Hepatocyte (in vitro differentiated cells): ENCODE measurements at regions not wholly inside any gene's neighbourhood (a gene's known extent, or its start where the extent isn't known, plus 50 kb on each side); places are given as distances from the start of the nearest gene placed in this dataset.
A peak's percentile ranks its signal among the peaks of the same experiment; 100 is the strongest.

ENCODE experiments used
- DNase-seq: peaks from one replicate; pipeline ENCODE4 v3.0.0-alpha.2; 2016; ENCODE audit warnings: low spot score
- H2AFZ ChIP-seq: fragments of 200-600 bp; sonication (generic); 2 replicates; pipeline ENCODE4 v1.6.0; 2016; ENCODE audit warnings: antibody characterized with exemption, mild to moderate bottlenecking
- H3K27ac ChIP-seq: fragments of 200-600 bp; sonication (generic); 2 replicates; pipeline ENCODE4 v1.5.1; 2016; ENCODE audit warnings: mild to moderate bottlenecking
- H3K27me3 ChIP-seq: fragments of 200-600 bp; sonication (generic); 2 replicates; pipeline ENCODE4 v1.6.1; 2016
- H3K36me3 ChIP-seq: fragments of 200-600 bp; sonication (generic); replicated peaks from 2 replicates; pipeline ENCODE4 v1.5.1; 2016; ENCODE audit warnings: low read depth; ENCODE audit not compliant: insufficient read depth
- H3K4me1 ChIP-seq: fragments of 200-600 bp; sonication (generic); 2 replicates; pipeline ENCODE4 v1.5.1; 2016; ENCODE audit warnings: mild to moderate bottlenecking, moderate library complexity; ENCODE audit not compliant: insufficient read depth
- H3K4me2 ChIP-seq: fragments of 200-600 bp; sonication (generic); 2 replicates; pipeline ENCODE4 v1.6.0; 2016
- H3K4me3 ChIP-seq: fragments of 200-600 bp; sonication (generic); 2 replicates; pipeline ENCODE4 v1.5.1; 2016; ENCODE audit warnings: mild to moderate bottlenecking
- H3K79me2 ChIP-seq: fragments of 200-600 bp; sonication (generic); 2 replicates; pipeline ENCODE4 v1.6.0; 2017; ENCODE audit warnings: mild to moderate bottlenecking
- H3K9me2 ChIP-seq: fragments of 200-600 bp; sonication (generic); replicated peaks from 2 replicates; pipeline ENCODE4 v1.6.0; 2017; ENCODE audit warnings: mild to moderate bottlenecking; ENCODE audit not compliant: insufficient read depth
- H3K9me3 ChIP-seq: fragments of 200-600 bp; sonication (generic); 2 replicates; pipeline ENCODE4 v1.5.1; 2016; ENCODE audit warnings: low read depth, mild to moderate bottlenecking
- H4K20me1 ChIP-seq: fragments of 200-600 bp; sonication (generic); 2 replicates; pipeline ENCODE4 v1.6.0; 2016; ENCODE audit warnings: mild to moderate bottlenecking; ENCODE audit not compliant: insufficient read depth, poor library complexity, severe bottlenecking
- CTCF ChIP-seq: fragments of 200-600 bp; sonication (generic); IDR thresholded peaks from 2 replicates; pipeline ENCODE4 v1.5.1; 2016; ENCODE audit warnings: antibody characterized with exemption, mild to moderate bottlenecking; ENCODE audit not compliant: poor library complexity
- EZH2 ChIP-seq: fragments of 200-600 bp; sonication (generic); IDR thresholded peaks from 2 replicates; pipeline ENCODE4 v1.6.1; 2016; ENCODE audit warnings: antibody characterized with exemption, mild to moderate bottlenecking, borderline replicate concordance
- EZH2phosphoT487 ChIP-seq: fragments of 200-600 bp; sonication (generic); IDR thresholded peaks from one replicate; pipeline ENCODE4 v1.6.1; 2018; ENCODE audit warnings: antibody characterized with exemption, mild to moderate bottlenecking, low read depth, moderate library complexity; ENCODE audit not compliant: unreplicated experiment, severe bottlenecking
- WGBS: methylation state at CpG from one replicate; pipeline ENCODE4 v1.1.6; 2016; ENCODE audit warnings: low lambda C conversion rate; ENCODE audit errors: missing lambda C conversion rate; 5-methylcytosine and 5-hydroxymethylcytosine counted together

- no peaks in the 10 kb centered on the region for H3K4me1 ChIP-seq
- WGBS = 46% methylated on average over 1 of the region's 1 CpG
- H4K20me1 ChIP-seq = no peaks in the 10 kb centered on the region
- no peak overlapping the region for H3K4me3 ChIP-seq
- H3K9me3 ChIP-seq = no peaks in the 10 kb centered on the region
- DNase-seq = no peak
- H3K4me2 ChIP-seq = no peak overlapping the region
- no peaks in the 10 kb centered on the region for H3K79me2 ChIP-seq
- H3K36me3 ChIP-seq = no peaks in the 10 kb centered on the region
- no peak overlapping the region for H2AFZ ChIP-seq
- H3K27ac ChIP-seq = no peak overlapping the region
- H3K27me3 ChIP-seq = no peaks in the 10 kb centered on the region
- TF ChIP-seq EZH2 = no peak
- TF ChIP-seq EZH2phosphoT487 = no peak
- no peak for TF ChIP-seq CTCF
- no peaks in the 10 kb centered on the region for H3K9me2 ChIP-seq
Measured at GRCh38 chr1:98410082-98410481, 251.4 kb upstream of the SNX7 start.

GRCh38 chr1:98406352-98407088, 255.0 kb upstream of the SNX7 start:
- Histone ChIP-seq H2AFZ (no peak overlapping the region), H4K20me1 (no peaks in the 10 kb centered on the region), H3K4me1 (no peaks in the 10 kb centered on the region), H3K4me2 (no peak overlapping the region), H3K9me3 (no peaks in the 10 kb centered on the region), H3K27ac (no peak overlapping the region), H3K4me3 (no peak overlapping the region), H3K9me2 (no peaks in the 10 kb centered on the region), H3K36me3 (no peaks in the 10 kb centered on the region), H3K79me2 (no peaks in the 10 kb centered on the region), H3K27me3 (no peaks in the 10 kb centered on the region)
- TF ChIP-seq EZH2phosphoT487 (no peak), CTCF (no peak), EZH2 (no peak)
- 85% methylated on average over 1 of the region's 1 CpG for WGBS
- no peak for DNase-seq

- H3K9me3 ChIP-seq = no peaks in the 10 kb centered on the region
- no peak overlapping the region for H2AFZ ChIP-seq
- H4K20me1 ChIP-seq = no peaks in the 10 kb centered on the region
- WGBS = 34% methylated on average over 3 of the region's 3 CpGs
- no peaks in the 10 kb centered on the region for H3K79me2 ChIP-seq
- no peaks in the 10 kb centered on the region for H3K27me3 ChIP-seq
- no peaks in the 10 kb centered on the region for H3K9me2 ChIP-seq
- no peak for DNase-seq
- H3K4me3 ChIP-seq = no peak overlapping the region
- no peak overlapping the region for H3K27ac ChIP-seq
- peak overlapping the region; percentile 39 for H3K4me2 ChIP-seq
- TF ChIP-seq EZH2 (no peak), CTCF (no peak), EZH2phosphoT487 (no peak)
- H3K4me1 ChIP-seq = no peaks in the 10 kb centered on the region
- H3K36me3 ChIP-seq = no peaks in the 10 kb centered on the region
Measured at GRCh38 chr1:98405581-98406074, 255.9 kb upstream of the SNX7 start.
